ENCODE measurements at regions not wholly inside any gene's neighbourhood (a gene's known extent, or its start where the extent isn't known, plus 50 kb on each side); places are given as distances from the start of the nearest gene placed in this dataset.

DNA sequence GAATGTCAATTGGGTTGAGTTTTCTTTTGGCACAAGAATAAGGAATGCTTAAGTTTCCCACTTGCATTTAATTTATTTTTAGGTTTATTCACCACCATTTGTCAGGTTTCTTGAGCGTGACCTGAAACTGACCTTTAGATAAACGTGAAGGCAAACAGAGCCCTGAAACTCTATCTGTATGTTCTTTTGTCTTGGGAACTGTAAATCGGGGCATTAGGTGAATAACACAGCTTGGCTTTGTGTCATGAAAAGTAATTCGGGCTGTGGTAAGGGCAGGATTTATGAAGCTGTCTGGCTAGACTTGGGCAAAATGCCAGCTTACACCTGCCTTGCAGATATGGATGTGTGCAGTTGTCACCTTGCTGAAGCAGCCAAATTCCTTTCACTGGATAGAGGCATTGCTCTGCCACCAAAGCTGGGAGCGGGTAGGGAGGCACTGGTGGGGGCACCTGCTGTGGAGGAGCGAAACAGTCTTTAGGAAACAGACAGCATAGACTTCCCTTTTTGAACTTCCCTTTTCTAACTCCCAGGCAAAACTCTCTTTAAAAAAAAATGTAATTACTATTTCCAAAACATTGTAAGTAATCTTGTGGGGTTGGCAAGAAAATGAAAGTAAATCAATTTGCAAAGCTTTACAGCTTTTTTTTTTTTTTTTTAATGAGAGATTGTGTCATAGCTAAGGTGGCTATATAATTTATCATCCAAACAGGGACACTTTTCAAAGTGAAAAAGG is 545.2 kb downstream of the CSNK1G3 start:
- peak overlapping the region; percentile 83 to 98; a peak in 3 of 4 replicates for H3K27ac ChIP-seq (ENCODE audit: low read depth in 2 of 2, low read length in 1 of 2)
- H3K27me3 ChIP-seq (ENCODE audit: insufficient read depth): no peaks in the 10 kb centered on the region
- no peak overlapping the region for H3K9ac ChIP-seq
- ChIA-PET POLR2A (interaction anchor here (0.6 to 1.5 kb wide), 2 partner anchors 70 to 1532 kb away, joined by 5 read pairs; no protein-coding TSS in a partner anchor), CTCF (no interaction called here)
- H4K20me1 ChIP-seq (ENCODE audit: insufficient read depth): no peaks in the 10 kb centered on the region
- 25% methylated on average over 6 of the region's 6 CpGs for WGBS (ENCODE audit: low lambda C conversion rate)
- peak overlapping the region; percentile 29 to 35; a peak in 3 of 4 replicates for H3K4me3 ChIP-seq (ENCODE audit: low read depth in 2 of 2, low read length in 1 of 2)
- H3K9me3 ChIP-seq: no peaks in the 10 kb centered on the region
- no peak overlapping the region for H2AFZ ChIP-seq (ENCODE audit: low read depth)
- H3K4me1 ChIP-seq (ENCODE audit: control insufficient read depth in 1 of 2, insufficient read depth in 2 of 2, low read depth in 1 of 2, low read length in 1 of 2): peaks cover 5 to 40% of the 10 kb centered on the region in 2 experiments; a peak in 2 of 4 replicates
- peak overlapping the region; percentile 53 for H3K4me2 ChIP-seq
- TF ChIP-seq RFX5 (IDR thresholded peaks at IDR 0.05; ENCODE audit: low read length) (no peak), JUND (IDR thresholded peaks at IDR 0.05) (peak; percentile 50), TEAD4 (IDR thresholded peaks at IDR 0.05; ENCODE audit: borderline replicate concordance, insufficient read depth) (peak; percentile 61), NFIC (IDR thresholded peaks at IDR 0.05; ENCODE audit: borderline replicate concordance) (peak; percentile 84), MXI1 (IDR thresholded peaks at IDR 0.05; ENCODE audit: low read depth, low read length) (no peak), EP300 (IDR thresholded peaks at IDR 0.05; ENCODE audit: borderline replicate concordance in 1 of 2, low read depth in 1 of 2, low read length in 1 of 2) (peak; percentile 65 to 66; a peak in 3 of 4 replicates), EZH2phosphoT487 (IDR thresholded peaks at IDR 0.05; ENCODE audit: borderline replicate concordance, low read depth) (no peak), MEF2A (IDR thresholded peaks at IDR 0.05; ENCODE audit: borderline replicate concordance, low read depth) (peak; percentile 46; the same call in 1 of the 2 replicates), YY1 (IDR thresholded peaks at IDR 0.05; ENCODE audit: low read depth) (no peak), RXRA (IDR thresholded peaks at IDR 0.05; ENCODE audit: borderline replicate concordance, low read depth) (peak; percentile 85), POLR2AphosphoS5 (IDR thresholded peaks at IDR 0.05; ENCODE audit: low read depth, low read length) (peak; percentile 60; the same call in 1 of the 2 replicates), SMC3 (IDR thresholded peaks at IDR 0.05; ENCODE audit: low read depth, low read length) (peak; percentile 16; the same call in 1 of the 2 replicates), TCF12 (IDR thresholded peaks at IDR 0.05) (peak; percentile 81)
- TF ChIP-seq, protein P1, sequence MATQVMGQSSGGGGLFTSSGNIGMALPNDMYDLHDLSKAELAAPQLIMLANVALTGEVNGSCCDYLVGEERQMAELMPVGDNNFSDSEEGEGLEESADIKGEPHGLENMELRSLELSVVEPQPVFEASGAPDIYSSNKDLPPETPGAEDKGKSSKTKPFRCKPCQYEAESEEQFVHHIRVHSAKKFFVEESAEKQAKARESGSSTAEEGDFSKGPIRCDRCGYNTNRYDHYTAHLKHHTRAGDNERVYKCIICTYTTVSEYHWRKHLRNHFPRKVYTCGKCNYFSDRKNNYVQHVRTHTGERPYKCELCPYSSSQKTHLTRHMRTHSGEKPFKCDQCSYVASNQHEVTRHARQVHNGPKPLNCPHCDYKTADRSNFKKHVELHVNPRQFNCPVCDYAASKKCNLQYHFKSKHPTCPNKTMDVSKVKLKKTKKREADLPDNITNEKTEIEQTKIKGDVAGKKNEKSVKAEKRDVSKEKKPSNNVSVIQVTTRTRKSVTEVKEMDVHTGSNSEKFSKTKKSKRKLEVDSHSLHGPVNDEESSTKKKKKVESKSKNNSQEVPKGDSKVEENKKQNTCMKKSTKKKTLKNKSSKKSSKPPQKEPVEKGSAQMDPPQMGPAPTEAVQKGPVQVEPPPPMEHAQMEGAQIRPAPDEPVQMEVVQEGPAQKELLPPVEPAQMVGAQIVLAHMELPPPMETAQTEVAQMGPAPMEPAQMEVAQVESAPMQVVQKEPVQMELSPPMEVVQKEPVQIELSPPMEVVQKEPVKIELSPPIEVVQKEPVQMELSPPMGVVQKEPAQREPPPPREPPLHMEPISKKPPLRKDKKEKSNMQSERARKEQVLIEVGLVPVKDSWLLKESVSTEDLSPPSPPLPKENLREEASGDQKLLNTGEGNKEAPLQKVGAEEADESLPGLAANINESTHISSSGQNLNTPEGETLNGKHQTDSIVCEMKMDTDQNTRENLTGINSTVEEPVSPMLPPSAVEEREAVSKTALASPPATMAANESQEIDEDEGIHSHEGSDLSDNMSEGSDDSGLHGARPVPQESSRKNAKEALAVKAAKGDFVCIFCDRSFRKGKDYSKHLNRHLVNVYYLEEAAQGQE (IDR thresholded peaks at IDR 0.05; ENCODE audit: low read depth, low read length): no peak
- TF ChIP-seq, protein P2, sequence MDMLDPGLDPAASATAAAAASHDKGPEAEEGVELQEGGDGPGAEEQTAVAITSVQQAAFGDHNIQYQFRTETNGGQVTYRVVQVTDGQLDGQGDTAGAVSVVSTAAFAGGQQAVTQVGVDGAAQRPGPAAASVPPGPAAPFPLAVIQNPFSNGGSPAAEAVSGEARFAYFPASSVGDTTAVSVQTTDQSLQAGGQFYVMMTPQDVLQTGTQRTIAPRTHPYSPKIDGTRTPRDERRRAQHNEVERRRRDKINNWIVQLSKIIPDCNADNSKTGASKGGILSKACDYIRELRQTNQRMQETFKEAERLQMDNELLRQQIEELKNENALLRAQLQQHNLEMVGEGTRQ (IDR thresholded peaks at IDR 0.05; ENCODE audit: borderline replicate concordance, low read depth, low read length): no peak
- TF ChIP-seq, protein P3, sequence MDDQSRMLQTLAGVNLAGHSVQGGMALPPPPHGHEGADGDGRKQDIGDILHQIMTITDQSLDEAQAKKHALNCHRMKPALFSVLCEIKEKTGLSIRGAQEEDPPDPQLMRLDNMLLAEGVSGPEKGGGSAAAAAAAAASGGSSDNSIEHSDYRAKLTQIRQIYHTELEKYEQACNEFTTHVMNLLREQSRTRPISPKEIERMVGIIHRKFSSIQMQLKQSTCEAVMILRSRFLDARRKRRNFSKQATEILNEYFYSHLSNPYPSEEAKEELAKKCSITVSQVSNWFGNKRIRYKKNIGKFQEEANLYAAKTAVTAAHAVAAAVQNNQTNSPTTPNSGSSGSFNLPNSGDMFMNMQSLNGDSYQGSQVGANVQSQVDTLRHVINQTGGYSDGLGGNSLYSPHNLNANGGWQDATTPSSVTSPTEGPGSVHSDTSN (IDR thresholded peaks at IDR 0.05): peak; percentile 80
- TF ChIP-seq, protein P4, sequence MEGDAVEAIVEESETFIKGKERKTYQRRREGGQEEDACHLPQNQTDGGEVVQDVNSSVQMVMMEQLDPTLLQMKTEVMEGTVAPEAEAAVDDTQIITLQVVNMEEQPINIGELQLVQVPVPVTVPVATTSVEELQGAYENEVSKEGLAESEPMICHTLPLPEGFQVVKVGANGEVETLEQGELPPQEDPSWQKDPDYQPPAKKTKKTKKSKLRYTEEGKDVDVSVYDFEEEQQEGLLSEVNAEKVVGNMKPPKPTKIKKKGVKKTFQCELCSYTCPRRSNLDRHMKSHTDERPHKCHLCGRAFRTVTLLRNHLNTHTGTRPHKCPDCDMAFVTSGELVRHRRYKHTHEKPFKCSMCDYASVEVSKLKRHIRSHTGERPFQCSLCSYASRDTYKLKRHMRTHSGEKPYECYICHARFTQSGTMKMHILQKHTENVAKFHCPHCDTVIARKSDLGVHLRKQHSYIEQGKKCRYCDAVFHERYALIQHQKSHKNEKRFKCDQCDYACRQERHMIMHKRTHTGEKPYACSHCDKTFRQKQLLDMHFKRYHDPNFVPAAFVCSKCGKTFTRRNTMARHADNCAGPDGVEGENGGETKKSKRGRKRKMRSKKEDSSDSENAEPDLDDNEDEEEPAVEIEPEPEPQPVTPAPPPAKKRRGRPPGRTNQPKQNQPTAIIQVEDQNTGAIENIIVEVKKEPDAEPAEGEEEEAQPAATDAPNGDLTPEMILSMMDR (IDR thresholded peaks at IDR 0.05): no peak
- TF ChIP-seq, protein P5, sequence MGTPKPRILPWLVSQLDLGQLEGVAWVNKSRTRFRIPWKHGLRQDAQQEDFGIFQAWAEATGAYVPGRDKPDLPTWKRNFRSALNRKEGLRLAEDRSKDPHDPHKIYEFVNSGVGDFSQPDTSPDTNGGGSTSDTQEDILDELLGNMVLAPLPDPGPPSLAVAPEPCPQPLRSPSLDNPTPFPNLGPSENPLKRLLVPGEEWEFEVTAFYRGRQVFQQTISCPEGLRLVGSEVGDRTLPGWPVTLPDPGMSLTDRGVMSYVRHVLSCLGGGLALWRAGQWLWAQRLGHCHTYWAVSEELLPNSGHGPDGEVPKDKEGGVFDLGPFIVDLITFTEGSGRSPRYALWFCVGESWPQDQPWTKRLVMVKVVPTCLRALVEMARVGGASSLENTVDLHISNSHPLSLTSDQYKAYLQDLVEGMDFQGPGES (IDR thresholded peaks at IDR 0.05; ENCODE audit: low read depth, low read length): no peak
- TF ChIP-seq, protein P6, sequence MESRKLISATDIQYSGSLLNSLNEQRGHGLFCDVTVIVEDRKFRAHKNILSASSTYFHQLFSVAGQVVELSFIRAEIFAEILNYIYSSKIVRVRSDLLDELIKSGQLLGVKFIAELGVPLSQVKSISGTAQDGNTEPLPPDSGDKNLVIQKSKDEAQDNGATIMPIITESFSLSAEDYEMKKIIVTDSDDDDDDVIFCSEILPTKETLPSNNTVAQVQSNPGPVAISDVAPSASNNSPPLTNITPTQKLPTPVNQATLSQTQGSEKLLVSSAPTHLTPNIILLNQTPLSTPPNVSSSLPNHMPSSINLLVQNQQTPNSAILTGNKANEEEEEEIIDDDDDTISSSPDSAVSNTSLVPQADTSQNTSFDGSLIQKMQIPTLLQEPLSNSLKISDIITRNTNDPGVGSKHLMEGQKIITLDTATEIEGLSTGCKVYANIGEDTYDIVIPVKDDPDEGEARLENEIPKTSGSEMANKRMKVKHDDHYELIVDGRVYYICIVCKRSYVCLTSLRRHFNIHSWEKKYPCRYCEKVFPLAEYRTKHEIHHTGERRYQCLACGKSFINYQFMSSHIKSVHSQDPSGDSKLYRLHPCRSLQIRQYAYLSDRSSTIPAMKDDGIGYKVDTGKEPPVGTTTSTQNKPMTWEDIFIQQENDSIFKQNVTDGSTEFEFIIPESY (IDR thresholded peaks at IDR 0.05; ENCODE audit: borderline replicate concordance, low read depth): no peak
- H3F3A ChIP-seq (replicated peaks; ENCODE audit: insufficient read depth): peaks cover 3% of the 10 kb centered on the region
- H3K79me2 ChIP-seq (ENCODE audit: insufficient read depth): no peaks in the 10 kb centered on the region
- DNase-seq: no peak
- no peaks in the 10 kb centered on the region for H3K9me2 ChIP-seq
- H3K36me3 ChIP-seq (replicated peaks in 1 of 2; ENCODE audit: control insufficient read depth in 1 of 2, insufficient read depth in 2 of 2, low read length in 1 of 2): no peaks in the 10 kb centered on the region

All from SK-N-SH (cell line).